Astrocyte (in vitro differentiated cells and primary cell): ENCODE measurements at regions not wholly inside any gene's neighbourhood (a gene's known extent, or its start where the extent isn't known, plus 50 kb on each side); places are given as distances from the start of the nearest gene placed in this dataset.

Experiments used
- CTCF ChIP-seq: IDR thresholded peaks from 2 replicates; pipeline ENCODE4 v1.5.1; 2011; ENCODE audit warnings: low read depth, mild to moderate bottlenecking, inconsistent platforms, low read length, moderate library complexity; ENCODE audit not compliant: insufficient read depth
- EZH2 ChIP-seq: IDR thresholded peaks from 2 replicates; pipeline ENCODE4 v1.6.1; 2012; ENCODE audit warnings: mild to moderate bottlenecking, low read length, inconsistent platforms; ENCODE audit not compliant: insufficient read depth

- TF ChIP-seq CTCF (no peak), EZH2 (no peak)
These were observed 353.5 kb downstream of the ENC1 start for GRCh38 chr5:74286734-74287695.
